Motor neuron (in vitro differentiated cells): ENCODE measurements at regions not wholly inside any gene's neighbourhood (a gene's known extent, or its start where the extent isn't known, plus 50 kb on each side); places are given as distances from the start of the nearest gene placed in this dataset.
A peak's percentile ranks its signal among the peaks of the same experiment; 100 is the strongest.

ENCODE experiments used
- ATAC-seq, 8 experiments: fragments of 200-7000 bp; cut with Tn5 transposase; replicated peaks in 6 of 8; 2 replicates each; pipeline ENCODE4 v1.8.0; 2021; ENCODE audit warnings: mild to moderate bottlenecking in 8 of 8, moderate library complexity in 8 of 8
- H3K27ac ChIP-seq, 2 donors: fragments of 250-450 bp; sonication (Bioruptor Pico); 2 replicates each; pipeline ENCODE4 v1.9.0; 2021; ENCODE audit warnings: antibody characterized with exemption in 2 of 2, mild to moderate bottlenecking in 2 of 2, moderate library complexity in 1 of 2
- H3K4me1 ChIP-seq, 2 donors: fragments of 250-450 bp; sonication (Bioruptor Pico); replicated peaks in 1 of 2; 2 replicates each; pipeline ENCODE4 v1.6.1; 2021; ENCODE audit warnings: antibody characterized with exemption in 2 of 2, mild to moderate bottlenecking in 2 of 2, moderate library complexity in 1 of 2
- H3K4me3 ChIP-seq, 5 donors: fragments of 250-450 bp; sonication (Bioruptor Pico); 2 replicates each; pipeline ENCODE4 v1.9.0; 2021; ENCODE audit warnings: antibody characterized with exemption in 5 of 5, mild to moderate bottlenecking in 5 of 5, moderate library complexity in 4 of 5
- WGBS, 10 experiments: fragments of 450-650 bp; shearing (Covaris generic); methylation state at CpG; one replicate each; pipeline ENCODE4 v1.0.0; 2022; 5-methylcytosine and 5-hydroxymethylcytosine counted together
- in situ Hi-C, 9 experiments: fragments of 400-800 bp; cut with MboI; loops; one replicate each; pipeline ENCODE4 v1.15.0; 2021; ENCODE audit warnings: low sequenced_read_pairs in 9 of 9, low pct_unique_long_range_greater_than_20kb in 2 of 9; ENCODE audit not compliant: unreplicated experiment in 9 of 9

- Histone ChIP-seq H3K4me3 (no peak overlapping the region), H3K27ac (no peak overlapping the region), H3K4me1 (peaks cover 8 to 14% of the 10 kb centered on the region in 2 donors)
- in situ Hi-C loops: loop anchor here in 1 of 9 experiments (25.0 kb wide), 1 partner anchor 113 kb away; no protein-coding TSS in a partner anchor
- 43 to 90% (median 80%) methylated on average over 1 of the region's 1 CpG; no CpG with 5 or more reads in 5 of the 10 experiments for WGBS, 10 experiments
- no peak for ATAC-seq
Measured at GRCh38 chr6:15875797-15876196, 213.0 kb upstream of the DTNBP1 start.

GRCh38 chr6:15874821-15875220 lies 212.0 kb upstream of the DTNBP1 start:
- WGBS, 10 experiments: 37 to 100% (median 89%) methylated on average over 1 to 3 of the region's 3 CpGs; no CpG with 5 or more reads in 1 of the 10 experiments

GRCh38 chr6:15874326-15874725 lies 211.5 kb upstream of the DTNBP1 start:
- in situ Hi-C loops: no loop called here
- Histone ChIP-seq H3K4me1 (peaks cover 5 to 7% of the 10 kb centered on the region in 2 donors), H3K4me3 (no peak overlapping the region), H3K27ac (no peak overlapping the region)
- WGBS, 10 experiments: 80 to 100% (median 86%) methylated on average over 1 to 2 of the region's 2 CpGs; no CpG with 5 or more reads in 2 of the 10 experiments
- no peak for ATAC-seq

More at GRCh38 chr6:15874821-15875220, 212.0 kb upstream of the DTNBP1 start:
- H3K4me3 ChIP-seq: no peak overlapping the region
- in situ Hi-C loops: loop anchor here in 1 of 9 experiments (25.0 kb wide), 1 partner anchor 113 kb away; no protein-coding TSS in a partner anchor
- ATAC-seq: no peak
- no peak overlapping the region for H3K27ac ChIP-seq
- H3K4me1 ChIP-seq: peaks cover 5 to 9% of the 10 kb centered on the region in 2 donors

- ATAC-seq: peak in 2 of 8 experiments; percentile 43 to 52
- in situ Hi-C loops: no loop called here
- H3K27ac ChIP-seq: no peak overlapping the region
- 31 to 97% (median 82%) methylated on average over 3 to 11 of the region's 11 CpGs for WGBS, 10 experiments
- peaks cover 7 to 11% of the 10 kb centered on the region in 2 donors for H3K4me1 ChIP-seq
- H3K4me3 ChIP-seq: no peak overlapping the region
Measured at GRCh38 chr6:15872241-15873103, 209.6 kb upstream of the DTNBP1 start.

GRCh38 chr6:15871276-15871675 lies 208.4 kb upstream of the DTNBP1 start:
- in situ Hi-C loops: no loop called here
- H3K4me1 ChIP-seq: peaks cover 7 to 11% of the 10 kb centered on the region in 2 donors
- no peak overlapping the region for H3K27ac ChIP-seq
- H3K4me3 ChIP-seq: no peak overlapping the region
- no peak for ATAC-seq
- WGBS, 10 experiments: 77 to 100% (median 93%) methylated on average over 1 to 5 of the region's 6 CpGs; no CpG with 5 or more reads in 1 of the 10 experiments

GRCh38 chr6:15870333-15871043 lies 207.7 kb upstream of the DTNBP1 start:
- in situ Hi-C loops: no loop called here
- ATAC-seq: peak in 1 of 8 experiments; percentile 28
- H3K4me3 ChIP-seq: no peak overlapping the region
- 6 to 100% (median 73%) methylated on average over 1 to 3 of the region's 3 CpGs for WGBS, 10 experiments
- H3K4me1 ChIP-seq: peaks cover 7 to 11% of the 10 kb centered on the region in 2 donors
- H3K27ac ChIP-seq: no peak overlapping the region

- no peak for ATAC-seq
- in situ Hi-C loops: no loop called here
- H3K4me1 ChIP-seq: peaks cover 0 to 7% of the 10 kb centered on the region in 2 donors
- H3K27ac ChIP-seq: no peak overlapping the region
- H3K4me3 ChIP-seq: no peak overlapping the region
Measured at GRCh38 chr6:15864708-15865062, 201.9 kb upstream of the DTNBP1 start.

- Histone ChIP-seq H3K27ac (no peak overlapping the region), H3K4me1 (peaks cover 0 to 7% of the 10 kb centered on the region in 2 donors), H3K4me3 (no peak overlapping the region)
- in situ Hi-C loops: no loop called here
- ATAC-seq: peak in 2 of 8 experiments; percentile 29 to 53
- 31 to 83% (median 72%) methylated on average over 3 to 7 of the region's 7 CpGs for WGBS, 10 experiments
Measured at GRCh38 chr6:15864038-15864707, 201.3 kb upstream of the DTNBP1 start.

GRCh38 chr6:15862810-15863209 lies 200.0 kb upstream of the DTNBP1 start:
- WGBS, 10 experiments: no CpG with 5 or more reads among the region's 1 CpG
- H3K27ac ChIP-seq: no peak overlapping the region
- peak in 2 of 8 experiments; percentile 80 to 90 for ATAC-seq
- H3K4me3 ChIP-seq: no peak overlapping the region
- in situ Hi-C loops: no loop called here
- no peaks in the 10 kb centered on the region for H3K4me1 ChIP-seq

- ATAC-seq: no peak
- WGBS, 10 experiments: 72 to 100% (median 91%) methylated on average over 1 to 3 of the region's 3 CpGs
- no peak overlapping the region for H3K4me3 ChIP-seq
- H3K4me1 ChIP-seq: no peaks in the 10 kb centered on the region
- in situ Hi-C loops: no loop called here
- H3K27ac ChIP-seq: no peak overlapping the region
Measured at GRCh38 chr6:15861486-15861885, 198.7 kb upstream of the DTNBP1 start.

GRCh38 chr6:15854826-15855710 lies 192.2 kb upstream of the DTNBP1 start:
- no peak for ATAC-seq
- in situ Hi-C loops: no loop called here
- H3K4me3 ChIP-seq: no peak overlapping the region
- no peak overlapping the region for H3K27ac ChIP-seq
- WGBS, 10 experiments: 47 to 90% (median 77%) methylated on average over 3 to 6 of the region's 7 CpGs; no CpG with 5 or more reads in 2 of the 10 experiments
- H3K4me1 ChIP-seq: peaks cover 0 to 3% of the 10 kb centered on the region in 2 donors

GRCh38 chr6:15854378-15854777 lies 191.6 kb upstream of the DTNBP1 start:
- H3K4me3 ChIP-seq: no peak overlapping the region
- WGBS, 10 experiments: 86 to 100% (median 100%) methylated on average over 1 of the region's 1 CpG; no CpG with 5 or more reads in 5 of the 10 experiments
- in situ Hi-C loops: no loop called here
- no peak overlapping the region for H3K27ac ChIP-seq
- ATAC-seq: no peak
- H3K4me1 ChIP-seq: peaks cover 0 to 3% of the 10 kb centered on the region in 2 donors
